ENCODE measurements at regions not wholly inside any gene's neighbourhood (a gene's known extent, or its start where the extent isn't known, plus 50 kb on each side); places are given as distances from the start of the nearest gene placed in this dataset.

DNA sequence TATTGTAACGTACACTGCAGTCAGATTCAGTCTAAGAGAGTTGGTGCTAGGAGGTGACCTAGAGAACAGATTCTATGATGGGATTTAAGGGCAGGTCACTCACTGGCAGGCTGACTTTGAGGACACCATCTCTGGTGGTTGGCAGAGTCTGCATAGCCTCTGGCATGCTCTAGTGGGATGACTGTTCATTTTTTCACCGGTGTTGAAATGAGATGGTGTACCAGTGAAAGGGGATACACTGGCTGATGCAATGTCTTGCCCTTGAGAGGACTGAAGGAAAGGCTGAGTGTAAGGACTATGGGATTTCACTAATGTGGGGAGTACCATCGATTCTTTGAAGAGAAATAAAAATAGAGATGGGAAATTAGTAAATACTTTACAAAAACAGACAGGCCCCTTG, 186.9 kb upstream of the PIEZO2 start:
- H3K4me3 ChIP-seq (ENCODE audit: control insufficient read depth, low read depth, low read length): no peak overlapping the region
- peak; percentile 9 for DNase-seq (ENCODE audit: low read depth)
- TF ChIP-seq, protein P1, sequence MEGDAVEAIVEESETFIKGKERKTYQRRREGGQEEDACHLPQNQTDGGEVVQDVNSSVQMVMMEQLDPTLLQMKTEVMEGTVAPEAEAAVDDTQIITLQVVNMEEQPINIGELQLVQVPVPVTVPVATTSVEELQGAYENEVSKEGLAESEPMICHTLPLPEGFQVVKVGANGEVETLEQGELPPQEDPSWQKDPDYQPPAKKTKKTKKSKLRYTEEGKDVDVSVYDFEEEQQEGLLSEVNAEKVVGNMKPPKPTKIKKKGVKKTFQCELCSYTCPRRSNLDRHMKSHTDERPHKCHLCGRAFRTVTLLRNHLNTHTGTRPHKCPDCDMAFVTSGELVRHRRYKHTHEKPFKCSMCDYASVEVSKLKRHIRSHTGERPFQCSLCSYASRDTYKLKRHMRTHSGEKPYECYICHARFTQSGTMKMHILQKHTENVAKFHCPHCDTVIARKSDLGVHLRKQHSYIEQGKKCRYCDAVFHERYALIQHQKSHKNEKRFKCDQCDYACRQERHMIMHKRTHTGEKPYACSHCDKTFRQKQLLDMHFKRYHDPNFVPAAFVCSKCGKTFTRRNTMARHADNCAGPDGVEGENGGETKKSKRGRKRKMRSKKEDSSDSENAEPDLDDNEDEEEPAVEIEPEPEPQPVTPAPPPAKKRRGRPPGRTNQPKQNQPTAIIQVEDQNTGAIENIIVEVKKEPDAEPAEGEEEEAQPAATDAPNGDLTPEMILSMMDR (conservative IDR thresholded peaks at IDR 0.05; ENCODE audit: control insufficient read depth, insufficient read depth, low read depth, low read length): no peak

- TF ChIP-seq, protein P1 (conservative IDR thresholded peaks at IDR 0.05; ENCODE audit: control insufficient read depth, insufficient read depth, low read depth, low read length): no peak
- DNase-seq (ENCODE audit: low read depth): peak; percentile 69
- no peak overlapping the region for H3K4me3 ChIP-seq (ENCODE audit: control insufficient read depth, low read depth, low read length)
Measured at GRCh38 chr18:11327391-11328009, 178.1 kb upstream of the PIEZO2 start.

- no peak overlapping the region for H3K4me3 ChIP-seq (ENCODE audit: control insufficient read depth, low read depth, low read length)
- TF ChIP-seq, protein P1 (conservative IDR thresholded peaks at IDR 0.05; ENCODE audit: control insufficient read depth, insufficient read depth, low read depth, low read length): no peak
- DNase-seq (ENCODE audit: low read depth): peak; percentile 87
Measured at GRCh38 chr18:11324956-11325882, 175.8 kb upstream of the PIEZO2 start.

DNA sequence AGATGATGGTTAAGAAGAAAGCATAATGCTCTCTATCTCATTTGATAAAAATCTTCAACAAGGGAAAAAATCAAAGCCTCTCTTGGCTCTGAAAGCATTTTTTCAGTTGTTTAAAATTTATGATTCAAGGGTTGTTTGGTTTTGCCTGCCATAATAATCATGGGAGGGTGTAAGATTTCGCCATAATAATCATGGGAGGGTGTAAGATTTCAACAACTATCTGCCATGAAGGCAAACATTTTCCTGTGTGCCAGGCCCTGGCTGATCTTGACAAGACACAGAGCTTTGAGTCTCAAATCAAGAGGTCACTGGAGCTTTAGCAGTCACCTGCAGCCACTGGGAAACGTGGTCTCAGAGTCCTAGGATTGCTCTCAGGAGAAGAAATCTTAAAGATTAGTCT, 175.1 kb upstream of the PIEZO2 start:
- no peak overlapping the region for H3K4me3 ChIP-seq (ENCODE audit: control insufficient read depth, low read depth, low read length)
- peak; percentile 23 for DNase-seq (ENCODE audit: low read depth)

DNA sequence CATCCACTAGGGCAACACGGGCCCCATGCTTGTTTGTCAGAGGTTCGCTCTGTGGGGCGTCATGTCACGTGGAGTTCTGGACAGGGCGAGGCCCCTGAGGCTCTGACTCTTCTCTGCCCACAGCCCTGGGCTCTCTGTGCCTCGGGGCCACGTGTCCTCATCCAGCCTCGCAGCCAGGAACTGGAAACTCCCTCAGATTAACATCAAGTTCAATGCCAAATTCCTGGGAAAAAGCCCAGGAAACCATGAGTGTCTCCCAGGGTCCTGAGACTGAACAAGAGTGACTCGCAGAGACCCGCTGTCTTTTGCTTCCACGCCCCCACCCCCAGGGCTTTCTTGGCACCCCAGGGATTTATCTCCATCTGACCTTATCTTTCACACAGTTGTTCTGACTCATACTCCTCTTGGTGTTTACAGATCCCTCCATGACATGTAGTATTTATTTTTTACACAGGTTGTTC, 174.0 kb upstream of the PIEZO2 start:
- TF ChIP-seq, protein P1 (conservative IDR thresholded peaks at IDR 0.05; ENCODE audit: control insufficient read depth, insufficient read depth, low read depth, low read length): no peak
- no peak overlapping the region for H3K4me3 ChIP-seq (ENCODE audit: control insufficient read depth, low read depth, low read length)
- DNase-seq (ENCODE audit: low read depth): peak; percentile 80

More for the DNA sequence above, 175.1 kb upstream of the PIEZO2 start:
- TF ChIP-seq, protein P1 (conservative IDR thresholded peaks at IDR 0.05; ENCODE audit: control insufficient read depth, insufficient read depth, low read depth, low read length): no peak

DNA sequence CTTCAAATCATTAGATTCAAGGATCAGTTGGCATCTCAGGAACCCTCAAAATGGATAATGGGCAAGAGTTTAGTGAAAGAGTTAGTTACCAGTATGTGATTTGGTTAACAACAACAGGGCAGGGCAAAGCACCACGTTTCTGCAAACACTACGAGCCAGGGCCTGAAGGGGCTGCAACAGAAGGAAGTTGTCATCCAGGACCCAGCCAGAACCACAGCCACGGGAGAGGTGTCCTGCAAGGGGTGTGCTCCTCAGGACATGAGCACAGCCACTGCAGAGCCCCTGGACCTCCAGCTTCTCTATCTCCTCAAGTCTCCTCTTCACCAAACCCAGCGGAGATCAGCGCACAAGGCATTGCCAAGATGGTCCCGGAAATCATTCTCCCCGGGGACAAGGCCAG, 173.3 kb upstream of the PIEZO2 start:
- DNase-seq (ENCODE audit: low read depth): no peak
- H3K4me3 ChIP-seq (ENCODE audit: control insufficient read depth, low read depth, low read length): no peak overlapping the region
- TF ChIP-seq, protein P1 (conservative IDR thresholded peaks at IDR 0.05; ENCODE audit: control insufficient read depth, insufficient read depth, low read depth, low read length): no peak
